AG04450 (cell line): ENCODE measurements at regions not wholly inside any gene's neighbourhood (a gene's known extent, or its start where the extent isn't known, plus 50 kb on each side); places are given as distances from the start of the nearest gene placed in this dataset.

ENCODE experiments used
- CTCF ChIA-PET: fragments of 300-600, 350-600 bp; formaldehyde crosslinking; extraction: SDS; loops from one replicate; lab custom pipeline; 2022; ENCODE audit warnings: antibody characterized with exemption, inconsistent platforms; lab: Charles Lee
- POLR2A ChIA-PET: fragments of 350-600 bp; formaldehyde crosslinking; extraction: SDS; loops from one replicate; lab custom pipeline; 2021; ENCODE audit warnings: antibody characterized with exemption, inconsistent platforms; lab: Yijun Ruan, JAX
- DNase-seq: peaks from one replicate; pipeline ENCODE4 v3.0.0-alpha.2; 2011; ENCODE audit warnings: low read depth, low spot score
- H3K27ac ChIP-seq: one replicate; pipeline ENCODE4 v1.5.1; 2012; ENCODE audit warnings: low read depth, low read length, control low read depth
- H3K27me3 ChIP-seq: one replicate; pipeline ENCODE4 v1.6.0; 2012; ENCODE audit warnings: low read length; ENCODE audit not compliant: control insufficient read depth, insufficient read depth
- H3K4me3 ChIP-seq: 2 replicates; pipeline ENCODE4 v1.5.1; 2011; ENCODE audit warnings: mild to moderate bottlenecking, low read depth, low read length, control low read depth
- H3K9me3 ChIP-seq: 2 replicates; pipeline ENCODE4 v1.5.1; 2012; ENCODE audit warnings: low read length; ENCODE audit not compliant: control insufficient read depth, insufficient read depth
- TF ChIP-seq, protein P1 (sequence below): IDR thresholded peaks from 2 replicates; pipeline ENCODE4 v1.5.1; 2011; ENCODE audit warnings: low read depth, low read length, control low read depth, inconsistent platforms

- Histone ChIP-seq H3K9me3 (no peaks in the 10 kb centered on the region), H3K4me3 (no peak overlapping the region), H3K27me3 (no peaks in the 10 kb centered on the region), H3K27ac (no peak overlapping the region)
- ChIA-PET POLR2A (no interaction called here), CTCF (no interaction called here)
- TF ChIP-seq, protein P1, sequence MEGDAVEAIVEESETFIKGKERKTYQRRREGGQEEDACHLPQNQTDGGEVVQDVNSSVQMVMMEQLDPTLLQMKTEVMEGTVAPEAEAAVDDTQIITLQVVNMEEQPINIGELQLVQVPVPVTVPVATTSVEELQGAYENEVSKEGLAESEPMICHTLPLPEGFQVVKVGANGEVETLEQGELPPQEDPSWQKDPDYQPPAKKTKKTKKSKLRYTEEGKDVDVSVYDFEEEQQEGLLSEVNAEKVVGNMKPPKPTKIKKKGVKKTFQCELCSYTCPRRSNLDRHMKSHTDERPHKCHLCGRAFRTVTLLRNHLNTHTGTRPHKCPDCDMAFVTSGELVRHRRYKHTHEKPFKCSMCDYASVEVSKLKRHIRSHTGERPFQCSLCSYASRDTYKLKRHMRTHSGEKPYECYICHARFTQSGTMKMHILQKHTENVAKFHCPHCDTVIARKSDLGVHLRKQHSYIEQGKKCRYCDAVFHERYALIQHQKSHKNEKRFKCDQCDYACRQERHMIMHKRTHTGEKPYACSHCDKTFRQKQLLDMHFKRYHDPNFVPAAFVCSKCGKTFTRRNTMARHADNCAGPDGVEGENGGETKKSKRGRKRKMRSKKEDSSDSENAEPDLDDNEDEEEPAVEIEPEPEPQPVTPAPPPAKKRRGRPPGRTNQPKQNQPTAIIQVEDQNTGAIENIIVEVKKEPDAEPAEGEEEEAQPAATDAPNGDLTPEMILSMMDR = no peak
- no peak for DNase-seq
Observed at GRCh38 chr10:4494551-4494950, 331.5 kb upstream of the AKR1E2 start.

- DNase-seq = no peak
- ChIA-PET POLR2A (no interaction called here), CTCF (no interaction called here)
- TF ChIP-seq, protein P1 = no peak
- Histone ChIP-seq H3K27ac (no peak overlapping the region), H3K9me3 (no peaks in the 10 kb centered on the region), H3K27me3 (no peaks in the 10 kb centered on the region), H3K4me3 (no peak overlapping the region)
Observed at GRCh38 chr10:4492202-4492601, 333.8 kb upstream of the AKR1E2 start.

- Histone ChIP-seq H3K27ac (no peak overlapping the region), H3K9me3 (no peaks in the 10 kb centered on the region), H3K4me3 (no peak overlapping the region), H3K27me3 (no peaks in the 10 kb centered on the region)
- ChIA-PET POLR2A (no interaction called here), CTCF (interaction anchor here (0.6 kb wide), 1 partner anchor 87 kb away, joined by 5 read pairs; no protein-coding TSS in a partner anchor)
- TF ChIP-seq, protein P1 = no peak
- DNase-seq = no peak
Observed at GRCh38 chr10:4488904-4489303, 337.1 kb upstream of the AKR1E2 start.

DNA sequence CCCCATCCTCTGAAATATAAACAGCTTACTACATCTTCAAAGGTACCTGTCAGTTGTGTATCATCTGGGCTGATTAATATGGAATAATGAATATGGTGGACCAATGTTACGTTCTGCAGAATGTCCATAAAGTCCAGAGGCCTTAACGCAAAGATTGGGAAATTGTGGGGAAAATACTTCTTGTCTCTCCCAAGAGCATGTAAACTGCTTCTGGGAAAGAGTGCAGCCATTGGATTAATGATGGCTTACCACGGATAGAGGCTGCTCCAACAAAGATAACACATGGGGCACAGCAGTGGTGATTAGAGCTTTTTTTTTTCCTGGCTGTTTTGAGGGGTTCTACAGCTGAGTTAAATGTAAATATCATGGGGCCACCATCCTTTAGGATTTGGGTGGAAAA lies 340.4 kb upstream of the AKR1E2 start:
- ChIA-PET CTCF (interaction anchor here (0.7 to 1.3 kb wide), 2 partner anchors 17 to 28 kb away, joined by 3 to 4 read pairs; no protein-coding TSS in a partner anchor), POLR2A (no interaction called here)
- Histone ChIP-seq H3K9me3 (no peaks in the 10 kb centered on the region), H3K27me3 (no peaks in the 10 kb centered on the region), H3K4me3 (no peak overlapping the region), H3K27ac (no peak overlapping the region)
- TF ChIP-seq, protein P1 = no peak
- no peak for DNase-seq

DNA sequence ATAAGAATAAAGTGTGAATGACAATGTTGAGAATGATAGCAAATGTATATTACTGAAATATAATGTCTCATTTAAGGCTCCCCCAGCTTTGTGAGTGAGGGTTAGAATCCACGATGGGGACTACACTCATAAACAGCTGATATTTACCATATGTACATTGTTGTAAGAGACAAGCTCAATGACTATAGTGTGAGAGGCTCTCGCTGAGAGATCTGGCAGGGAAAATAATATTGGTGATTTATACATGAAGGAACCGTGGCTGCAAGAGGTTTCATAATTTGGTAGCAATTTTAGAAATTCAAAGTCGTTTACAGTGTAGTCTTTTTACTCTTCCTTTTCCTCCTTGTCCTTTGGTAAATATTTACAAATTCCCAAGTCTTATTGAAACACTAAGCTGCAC lies 342.2 kb upstream of the AKR1E2 start:
- ChIA-PET POLR2A (no interaction called here), CTCF (interaction anchor here (1.2 kb wide), 1 partner anchor 331 kb away, joined by 3 read pairs; no protein-coding TSS in a partner anchor)
- no peaks in the 10 kb centered on the region for H3K9me3 ChIP-seq
- no peak for DNase-seq
- H3K27ac ChIP-seq = no peak overlapping the region
- H3K4me3 ChIP-seq = no peak overlapping the region
- H3K27me3 ChIP-seq = no peaks in the 10 kb centered on the region
- TF ChIP-seq, protein P1 = no peak
